ENCODE measurements at regions not wholly inside any gene's neighbourhood (a gene's known extent, or its start where the extent isn't known, plus 50 kb on each side); places are given as distances from the start of the nearest gene placed in this dataset.

DNA sequence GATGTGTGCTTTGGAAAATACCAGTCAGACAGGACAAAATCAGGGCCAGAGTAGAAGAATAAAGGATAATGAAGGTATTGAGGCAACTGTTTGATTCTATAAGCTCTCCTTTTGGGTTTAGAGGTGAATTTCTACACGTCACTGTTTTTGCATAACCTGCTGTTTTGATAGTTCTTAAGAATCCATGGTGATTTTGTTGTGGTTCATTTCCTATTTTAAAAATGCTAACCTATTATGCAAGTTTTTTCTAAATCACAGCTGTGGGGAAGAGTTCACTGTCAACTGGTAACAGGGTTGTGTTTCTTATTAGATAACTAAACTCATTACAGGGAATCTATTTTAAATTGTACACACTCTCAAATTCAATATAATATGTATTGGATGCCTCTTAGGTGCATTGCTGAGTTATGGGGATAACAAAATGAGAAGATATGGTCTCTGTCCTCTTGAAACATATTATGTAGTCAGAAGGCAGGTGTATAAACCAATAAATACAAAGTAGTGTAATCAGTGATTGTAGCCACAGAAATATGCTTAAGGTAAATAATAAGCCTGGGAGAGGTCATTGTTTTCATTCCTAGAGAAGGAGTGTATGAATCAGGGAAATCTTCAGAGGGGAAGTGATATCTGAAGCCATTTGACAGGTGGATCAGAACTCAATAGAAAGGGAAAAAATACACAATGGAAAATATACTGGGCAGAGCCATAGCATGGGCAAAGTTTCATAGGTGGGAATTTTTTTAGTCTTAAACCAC is 192.5 kb downstream of the FAT3 start:
- no peaks in the 10 kb centered on the region for H3K4me1 Mint-ChIP-seq (ENCODE audit: low read depth)
- no peak overlapping the region for H3K27ac Mint-ChIP-seq
- H3K9me3 Mint-ChIP-seq (ENCODE audit: insufficient read depth), result no peaks in the 10 kb centered on the region
- ChIA-PET CTCF (no interaction called here), POLR2A (no interaction called here)
- H3K27me3 Mint-ChIP-seq (ENCODE audit: low read depth), result no peaks in the 10 kb centered on the region
- no peak for ATAC-seq
- DNase-seq, result no peak
- no peak overlapping the region for H3K4me3 Mint-ChIP-seq
- no peaks in the 10 kb centered on the region for H3K36me3 Mint-ChIP-seq (ENCODE audit: low read depth)

DNA sequence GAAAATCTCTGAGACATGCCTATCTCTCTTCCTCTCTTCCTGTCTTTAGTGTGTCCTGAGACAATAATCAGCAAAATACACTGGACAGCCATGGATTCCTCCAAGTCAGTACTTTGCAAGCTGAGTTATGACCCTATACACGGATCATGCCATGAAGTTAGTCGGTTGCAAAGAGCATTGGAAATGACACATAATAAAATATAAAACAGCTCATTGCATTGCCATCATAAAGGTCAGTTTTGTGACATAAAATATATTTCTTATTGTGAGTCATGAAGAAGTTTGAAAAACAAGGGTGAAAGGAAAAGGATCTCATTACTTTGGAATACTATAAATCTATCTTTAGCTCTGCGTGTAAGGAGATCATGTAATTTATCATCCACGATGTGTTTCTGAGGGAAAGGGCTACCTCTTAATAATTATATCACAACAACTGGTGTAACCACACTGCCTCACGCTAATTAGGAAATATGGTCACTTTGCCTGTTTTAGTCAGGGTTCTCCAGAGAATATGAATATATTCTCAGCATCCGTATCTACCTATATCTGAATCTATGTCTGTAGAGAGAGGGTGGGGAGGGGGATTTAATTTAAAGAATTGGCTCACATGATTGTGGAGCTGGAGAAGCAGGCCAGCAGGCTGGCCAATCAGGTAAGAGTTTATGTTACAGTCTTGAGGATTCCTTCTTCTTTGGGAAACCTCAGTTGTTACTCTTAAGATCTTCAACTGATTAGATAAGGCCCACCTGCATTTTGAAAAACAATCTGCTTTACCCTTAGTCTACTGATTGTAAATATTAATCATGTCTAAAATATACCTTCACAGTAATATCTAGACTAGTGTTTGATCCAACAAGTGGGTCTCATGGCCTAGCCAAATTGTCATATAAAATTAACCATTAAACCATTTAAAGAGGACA is 198.8 kb downstream of the FAT3 start:
- no peaks in the 10 kb centered on the region for H3K36me3 Mint-ChIP-seq (ENCODE audit: low read depth)
- no peak overlapping the region for H3K27ac Mint-ChIP-seq
- CTCF ChIA-PET, result no interaction called here
- H3K4me1 Mint-ChIP-seq (ENCODE audit: low read depth), result no peaks in the 10 kb centered on the region
- POLR2A ChIA-PET, result no interaction called here
- no peaks in the 10 kb centered on the region for H3K27me3 Mint-ChIP-seq (ENCODE audit: low read depth)
- H3K4me3 Mint-ChIP-seq, result no peak overlapping the region
- ATAC-seq (no peak), DNase-seq (no peak)
- H3K9me3 Mint-ChIP-seq (ENCODE audit: insufficient read depth), result no peaks in the 10 kb centered on the region

DNA sequence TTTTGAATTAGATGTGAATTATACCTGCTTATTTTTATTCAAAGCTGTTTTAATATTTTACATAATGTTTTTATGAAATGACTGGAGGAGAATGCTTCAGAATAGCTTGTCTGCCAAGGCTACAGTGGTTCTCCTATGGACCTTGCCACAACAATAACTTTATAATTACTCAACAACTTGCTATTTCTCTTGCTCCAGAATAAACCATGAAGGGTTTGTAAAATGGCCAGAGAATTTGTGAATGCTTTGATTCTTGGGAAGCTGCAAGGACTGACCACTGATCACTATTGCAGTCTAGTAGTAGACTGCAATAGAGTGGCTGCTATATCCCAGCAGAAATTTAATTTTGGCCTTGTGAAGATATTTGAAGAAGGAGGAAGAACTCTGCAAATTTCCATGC is 199.7 kb downstream of the FAT3 start:
- ATAC-seq (no peak), DNase-seq (no peak)
- CTCF ChIA-PET, result no interaction called here
- H3K4me3 Mint-ChIP-seq, result no peak overlapping the region
- H3K27me3 Mint-ChIP-seq (ENCODE audit: low read depth), result no peaks in the 10 kb centered on the region
- H3K9me3 Mint-ChIP-seq (ENCODE audit: insufficient read depth), result no peaks in the 10 kb centered on the region
- H3K36me3 Mint-ChIP-seq (ENCODE audit: low read depth), result no peaks in the 10 kb centered on the region
- H3K27ac Mint-ChIP-seq, result no peak overlapping the region
- POLR2A ChIA-PET, result no interaction called here
- no peaks in the 10 kb centered on the region for H3K4me1 Mint-ChIP-seq (ENCODE audit: low read depth)

DNA sequence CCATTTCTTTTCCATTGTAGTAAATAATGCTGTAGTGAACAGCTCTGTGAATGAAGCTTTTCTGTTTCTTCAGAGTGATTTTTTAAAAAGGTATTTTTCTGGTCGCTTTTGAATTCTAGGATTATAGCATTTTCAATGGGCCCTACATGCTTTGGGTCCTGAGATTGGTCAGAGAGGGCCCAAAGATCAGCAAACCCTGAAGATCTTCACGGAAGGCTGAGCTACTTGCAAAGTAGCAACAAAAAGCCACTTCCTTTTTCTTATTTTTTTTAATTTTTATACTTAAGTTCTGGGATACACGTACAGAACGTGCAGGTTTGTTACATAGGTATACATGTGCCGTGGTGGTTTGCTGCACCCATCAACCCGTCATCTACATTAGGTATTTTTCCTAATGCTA is 200.5 kb downstream of the FAT3 start:
- ChIA-PET CTCF (no interaction called here), POLR2A (no interaction called here)
- no peak for ATAC-seq
- H3K4me3 Mint-ChIP-seq, result no peak overlapping the region
- H3K36me3 Mint-ChIP-seq (ENCODE audit: low read depth), result no peaks in the 10 kb centered on the region
- H3K9me3 Mint-ChIP-seq (ENCODE audit: insufficient read depth), result no peaks in the 10 kb centered on the region
- no peaks in the 10 kb centered on the region for H3K4me1 Mint-ChIP-seq (ENCODE audit: low read depth)
- DNase-seq, result no peak
- H3K27ac Mint-ChIP-seq, result no peak overlapping the region
- H3K27me3 Mint-ChIP-seq (ENCODE audit: low read depth), result no peaks in the 10 kb centered on the region

DNA sequence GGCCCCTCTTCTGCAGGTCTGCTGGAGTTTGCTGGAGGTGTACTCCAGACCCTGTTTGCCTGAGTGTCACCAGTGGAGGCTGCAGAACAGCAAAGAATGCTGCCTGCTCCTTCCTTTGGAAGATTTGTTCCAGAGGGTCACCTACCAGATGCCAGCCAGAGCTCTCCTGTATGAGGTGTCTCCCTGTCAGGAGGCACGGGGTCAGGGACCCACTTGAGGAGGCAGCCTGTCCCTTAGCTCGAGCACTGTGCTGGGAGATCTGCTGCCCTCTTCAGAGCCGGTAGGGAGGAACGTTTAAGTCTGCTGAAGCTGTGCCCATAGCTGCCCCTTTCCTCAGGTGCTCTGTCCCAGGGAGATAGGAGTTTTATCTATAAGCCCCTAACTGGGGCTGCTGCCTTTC is 207.9 kb downstream of the FAT3 start:
- POLR2A ChIA-PET, result no interaction called here
- DNase-seq, result no peak
- H3K27ac Mint-ChIP-seq, result no peak overlapping the region
- H3K4me1 Mint-ChIP-seq (ENCODE audit: low read depth), result no peaks in the 10 kb centered on the region
- CTCF ChIA-PET, result no interaction called here
- H3K27me3 Mint-ChIP-seq (ENCODE audit: low read depth), result no peaks in the 10 kb centered on the region
- H3K4me3 Mint-ChIP-seq, result no peak overlapping the region
- no peaks in the 10 kb centered on the region for H3K9me3 Mint-ChIP-seq (ENCODE audit: insufficient read depth)
- H3K36me3 Mint-ChIP-seq (ENCODE audit: low read depth), result no peaks in the 10 kb centered on the region
- ATAC-seq, result no peak

DNA sequence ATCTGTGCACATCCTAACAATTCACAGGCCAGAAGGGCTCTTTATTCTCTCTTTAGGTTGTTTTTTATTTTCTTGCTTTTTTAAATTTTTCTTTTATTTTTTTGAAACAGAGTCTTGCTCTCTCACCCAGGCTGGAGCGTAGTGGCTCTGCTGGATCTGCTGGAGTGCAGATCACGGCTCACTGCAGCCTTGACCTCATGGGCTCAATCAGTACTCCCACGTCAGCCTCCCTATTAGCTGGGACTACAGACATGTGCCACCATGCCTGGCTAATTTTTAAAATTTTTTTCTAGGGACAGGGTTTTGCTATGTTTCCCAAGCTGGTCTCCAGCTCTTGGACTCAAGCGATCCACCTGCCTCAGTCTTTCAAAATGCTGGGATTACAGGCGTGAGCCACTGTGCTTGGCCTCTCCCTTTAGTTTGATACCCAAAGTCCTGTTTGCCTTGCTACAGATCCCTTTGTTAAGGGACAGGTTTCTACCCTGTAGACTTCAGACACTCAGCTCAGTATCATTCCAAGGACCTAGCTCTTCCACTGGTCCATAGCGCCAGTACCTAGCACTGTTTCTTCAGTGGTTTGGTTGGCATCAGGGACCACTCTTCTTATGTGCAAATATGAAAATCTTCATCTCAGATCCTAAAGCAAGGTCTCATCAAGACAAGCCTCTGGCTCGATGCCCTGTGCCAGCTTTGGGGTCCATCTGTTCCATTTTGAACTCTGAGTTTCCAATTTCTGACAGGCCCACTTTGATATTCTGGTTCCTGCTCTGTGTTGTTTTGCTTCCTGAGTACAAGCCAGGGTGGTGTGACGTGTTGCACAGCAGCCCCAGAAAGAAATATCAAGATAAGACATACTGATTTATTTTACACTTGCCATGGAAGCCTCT is 211.7 kb downstream of the FAT3 start:
- no peaks in the 10 kb centered on the region for H3K36me3 Mint-ChIP-seq (ENCODE audit: low read depth)
- DNase-seq (no peak), ATAC-seq (no peak)
- H3K27ac Mint-ChIP-seq, result no peak overlapping the region
- H3K4me1 Mint-ChIP-seq (ENCODE audit: low read depth), result no peaks in the 10 kb centered on the region
- H3K27me3 Mint-ChIP-seq (ENCODE audit: low read depth), result no peaks in the 10 kb centered on the region
- POLR2A ChIA-PET, result interaction anchor here (0.5 kb wide), 1 partner anchor 572 kb away, joined by 3 read pairs; no protein-coding TSS in a partner anchor
- no peak overlapping the region for H3K4me3 Mint-ChIP-seq
- CTCF ChIA-PET, result no interaction called here
- H3K9me3 Mint-ChIP-seq (ENCODE audit: insufficient read depth), result no peaks in the 10 kb centered on the region

GRCh38 chr11:92439133-92439532 is 214.5 kb downstream of the FAT3 start:
- no peaks in the 10 kb centered on the region for H3K4me1 Mint-ChIP-seq (ENCODE audit: low read depth)
- H3K4me3 Mint-ChIP-seq, result no peak overlapping the region
- H3K36me3 Mint-ChIP-seq (ENCODE audit: low read depth), result no peaks in the 10 kb centered on the region
- H3K27me3 Mint-ChIP-seq (ENCODE audit: low read depth), result no peaks in the 10 kb centered on the region
- CTCF ChIA-PET, result no interaction called here
- no peaks in the 10 kb centered on the region for H3K9me3 Mint-ChIP-seq (ENCODE audit: insufficient read depth)
- POLR2A ChIA-PET, result no interaction called here
- DNase-seq, result no peak
- H3K27ac Mint-ChIP-seq, result no peak overlapping the region
- no peak for ATAC-seq

DNA sequence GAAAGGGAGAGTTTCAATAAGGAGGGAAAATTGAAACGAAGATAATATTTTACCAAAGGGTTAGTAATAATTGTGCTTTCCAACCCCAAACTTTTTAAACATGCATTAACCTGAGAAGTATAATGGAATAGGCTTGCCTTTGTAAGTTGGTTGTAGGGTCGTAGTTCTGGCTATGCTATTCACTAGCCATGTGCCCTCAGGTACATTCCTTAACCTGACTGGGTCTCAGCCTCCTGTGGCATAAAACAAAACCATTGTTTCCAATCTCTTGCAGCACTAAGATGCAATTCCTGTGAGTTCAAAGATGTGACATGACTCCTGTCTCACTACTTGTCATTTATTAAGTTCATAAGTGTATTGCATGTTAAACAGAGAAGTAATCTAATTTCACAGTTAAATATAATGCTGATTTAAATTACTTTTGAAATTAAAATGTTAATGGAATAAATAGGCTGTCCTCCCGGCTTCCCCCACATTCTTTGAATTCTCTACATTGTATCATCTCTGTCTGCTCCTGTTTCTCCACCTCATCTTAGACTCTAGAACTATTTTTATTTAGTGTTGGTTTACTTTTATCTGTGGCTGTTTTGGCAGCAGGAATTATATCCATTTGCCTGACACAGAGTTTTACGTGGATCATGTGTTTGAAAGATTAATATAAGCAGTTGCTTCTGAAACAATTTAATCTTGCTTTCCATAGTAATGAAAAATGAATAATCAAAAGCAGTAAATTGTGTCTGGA is 216.3 kb downstream of the FAT3 start:
- ATAC-seq, result no peak
- POLR2A ChIA-PET, result no interaction called here
- no peaks in the 10 kb centered on the region for H3K27me3 Mint-ChIP-seq (ENCODE audit: low read depth)

DNA sequence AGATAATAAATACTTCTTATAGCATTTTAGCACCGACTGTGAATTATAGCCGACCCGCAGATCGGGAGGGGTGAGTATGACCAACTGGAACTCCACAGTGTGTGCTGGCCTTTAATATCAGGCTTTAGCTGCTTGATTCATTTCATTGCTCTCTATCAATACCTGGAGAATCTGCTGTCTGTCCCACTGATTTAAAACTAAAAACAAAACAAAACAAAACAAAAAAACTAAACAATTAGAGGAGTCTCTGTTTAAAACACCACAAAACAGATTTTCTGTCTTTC is 216.8 kb downstream of the FAT3 start:
- Mint-ChIP-seq H3K27ac (no peak overlapping the region), H3K27me3 (ENCODE audit: low read depth) (no peaks in the 10 kb centered on the region), H3K9me3 (ENCODE audit: insufficient read depth) (no peaks in the 10 kb centered on the region), H3K36me3 (ENCODE audit: low read depth) (no peaks in the 10 kb centered on the region), H3K4me3 (no peak overlapping the region), H3K4me1 (ENCODE audit: low read depth) (no peaks in the 10 kb centered on the region)
- ChIA-PET CTCF (no interaction called here), POLR2A (no interaction called here)
- ATAC-seq (no peak), DNase-seq (no peak)

More for the DNA sequence above, 216.3 kb downstream of the FAT3 start:
- H3K9me3 Mint-ChIP-seq (ENCODE audit: insufficient read depth), result no peaks in the 10 kb centered on the region
- no peak overlapping the region for H3K27ac Mint-ChIP-seq
- H3K4me1 Mint-ChIP-seq (ENCODE audit: low read depth), result no peaks in the 10 kb centered on the region
- no peaks in the 10 kb centered on the region for H3K36me3 Mint-ChIP-seq (ENCODE audit: low read depth)
- no peak for DNase-seq
- CTCF ChIA-PET, result no interaction called here
- no peak overlapping the region for H3K4me3 Mint-ChIP-seq

DNA sequence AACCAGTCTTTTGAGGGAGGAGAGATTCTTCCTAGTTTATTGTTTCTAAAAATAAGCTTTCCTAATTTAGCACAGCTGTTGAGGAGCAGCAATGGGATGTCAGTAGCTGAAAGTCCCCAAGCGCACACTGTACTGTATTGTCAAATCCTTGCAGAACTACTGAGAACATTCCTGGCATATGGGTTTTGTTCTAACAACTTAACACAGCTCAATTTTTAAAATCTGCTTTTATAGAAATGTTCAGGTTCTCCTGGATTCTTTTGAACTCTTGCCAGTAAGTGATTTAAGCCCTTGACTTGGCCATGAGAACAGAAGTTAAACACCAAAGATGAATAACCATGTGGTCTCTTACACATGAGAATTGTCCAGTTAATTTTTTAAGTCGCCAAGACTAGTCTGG is 218.6 kb downstream of the FAT3 start:
- no peak overlapping the region for H3K4me3 Mint-ChIP-seq
- no peak for DNase-seq
- H3K36me3 Mint-ChIP-seq (ENCODE audit: low read depth), result no peaks in the 10 kb centered on the region
- H3K27ac Mint-ChIP-seq, result no peak overlapping the region
- ATAC-seq, result no peak
- H3K9me3 Mint-ChIP-seq (ENCODE audit: insufficient read depth), result no peaks in the 10 kb centered on the region
- H3K4me1 Mint-ChIP-seq (ENCODE audit: low read depth), result no peaks in the 10 kb centered on the region
- CTCF ChIA-PET, result no interaction called here
- POLR2A ChIA-PET, result no interaction called here
- H3K27me3 Mint-ChIP-seq (ENCODE audit: low read depth), result no peaks in the 10 kb centered on the region

- ATAC-seq (no peak), DNase-seq (no peak)
- no peak overlapping the region for H3K27ac Mint-ChIP-seq
- no peaks in the 10 kb centered on the region for H3K4me1 Mint-ChIP-seq (ENCODE audit: low read depth)
- POLR2A ChIA-PET, result no interaction called here
- H3K9me3 Mint-ChIP-seq (ENCODE audit: insufficient read depth), result no peaks in the 10 kb centered on the region
- H3K4me3 Mint-ChIP-seq, result no peak overlapping the region
- no peaks in the 10 kb centered on the region for H3K27me3 Mint-ChIP-seq (ENCODE audit: low read depth)
- no peaks in the 10 kb centered on the region for H3K36me3 Mint-ChIP-seq (ENCODE audit: low read depth)
- CTCF ChIA-PET, result no interaction called here
These were observed 223.0 kb downstream of the FAT3 start for GRCh38 chr11:92447586-92447985.

- Mint-ChIP-seq H3K36me3 (ENCODE audit: low read depth) (no peaks in the 10 kb centered on the region), H3K9me3 (ENCODE audit: insufficient read depth) (no peaks in the 10 kb centered on the region), H3K4me3 (no peak overlapping the region), H3K27ac (no peak overlapping the region), H3K4me1 (ENCODE audit: low read depth) (no peaks in the 10 kb centered on the region), H3K27me3 (ENCODE audit: low read depth) (no peaks in the 10 kb centered on the region)
- ATAC-seq (no peak), DNase-seq (no peak)
- ChIA-PET CTCF (no interaction called here), POLR2A (no interaction called here)
These were observed 224.6 kb downstream of the FAT3 start for GRCh38 chr11:92449222-92449621.

Measured in activated CD8-positive, alpha-beta T cell treated with anti-CD3 and anti-CD28 coated beads, Interleukin-2, amount 10 ng/mL, durations not matched to agents 7 days and 5 days (primary cell).